ENCODE measurements at regions not wholly inside any gene's neighbourhood (a gene's known extent, or its start where the extent isn't known, plus 50 kb on each side); places are given as distances from the start of the nearest gene placed in this dataset.

DNA sequence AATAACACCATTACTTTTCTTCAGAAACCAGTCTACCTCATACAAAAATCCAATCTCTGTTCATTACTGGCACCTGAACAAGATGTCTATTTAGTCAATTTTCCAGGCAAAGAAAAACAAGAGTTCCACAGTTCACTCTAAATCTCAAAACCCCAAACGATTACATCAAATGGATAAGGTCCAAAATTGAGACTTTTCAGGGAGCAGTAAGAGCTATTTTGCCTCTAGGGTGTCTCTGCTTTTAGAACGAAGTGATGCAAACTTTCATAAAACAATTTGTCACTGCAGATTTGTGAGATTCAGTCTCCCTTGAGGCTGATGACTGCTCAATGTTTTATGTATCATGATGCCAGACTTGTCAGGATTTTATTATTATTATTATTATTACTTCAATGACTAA lies 937.0 kb upstream of the PHF14 start:
- H2BK5ac ChIP-seq (ENCODE audit: low read depth, low read length, poor library complexity, severe bottlenecking) = no peak overlapping the region
- H3K36me3 ChIP-seq (ENCODE audit: control insufficient read depth, insufficient read depth, low read length) = no peaks in the 10 kb centered on the region
- H3K4me2 ChIP-seq (ENCODE audit: low read depth, low read length) = no peak overlapping the region
- no peaks in the 10 kb centered on the region for H4K20me1 ChIP-seq (ENCODE audit: insufficient read depth, low read length)
- no peak overlapping the region for H2AK9ac ChIP-seq (replicated peaks; ENCODE audit: low read depth, low read length, poor library complexity)
- H3K27ac ChIP-seq (ENCODE audit: insufficient read depth, low read length) = no peak overlapping the region
- H3K4me1 ChIP-seq (ENCODE audit: control insufficient read depth, insufficient read depth, low read length) = no peaks in the 10 kb centered on the region
- no peak overlapping the region for H4K8ac ChIP-seq (ENCODE audit: low read depth in 2 of 2, low read length in 2 of 2)
- in situ Hi-C loops (cut with MboI; ENCODE audit: low sequenced_read_pairs) (no loop called here), dilution Hi-C loops (cut with HindIII; ENCODE audit: low sequenced_read_pairs, unreplicated experiment) (no loop called here), intact Hi-C loops (cut with micrococcal nuclease) (no loop called here)
- ATAC-seq (ENCODE audit: low read depth) (no peak), DNase-seq (no peak)
- no TSS peak for BruUV-seq (replicated peaks)
- no peak overlapping the region for H2AK5ac ChIP-seq (ENCODE audit: low read depth, low read length)
- H3K18ac ChIP-seq (ENCODE audit: low read depth, low read length) = no peak overlapping the region
- no peak overlapping the region for H3K9ac ChIP-seq (ENCODE audit: low read depth, low read length)
- H3K4me3 ChIP-seq (ENCODE audit: insufficient read depth, low read depth, low read length) = no peak overlapping the region
- no CpG with 5 or more reads among the region's 2 CpGs for WGBS, 2 experiments (ENCODE audit: extremely low coverage in 2 of 2, insufficient read length in 1 of 2)
- no peak overlapping the region for H4K91ac ChIP-seq (ENCODE audit: insufficient read depth, low read depth, low read length)
- no peak overlapping the region for H2BK120ac ChIP-seq (ENCODE audit: low read depth, low read length)
- no peak for TF ChIP-seq RFX5 (IDR thresholded peaks at IDR 0.05; ENCODE audit: low read depth, low read length)
- TF ChIP-seq CHD1 (IDR thresholded peaks at IDR 0.05; ENCODE audit: low read depth, low read length) = no peak
- no peak for TF ChIP-seq POLR2A (IDR thresholded peaks at IDR 0.05; ENCODE audit: low read depth, low read length)
- TF ChIP-seq RAD21 (IDR thresholded peaks at IDR 0.05; ENCODE audit: low read length) = no peak
- no peak for TF ChIP-seq FOS (IDR thresholded peaks at IDR 0.05; ENCODE audit: low read depth, low read length)
- TF ChIP-seq BHLHE40 (IDR thresholded peaks at IDR 0.05; ENCODE audit: low read depth, low read length) = no peak
- no peak for TF ChIP-seq MAZ (IDR thresholded peaks at IDR 0.05; ENCODE audit: borderline replicate concordance, low read depth, low read length)
- no peak for TF ChIP-seq NFE2L2 (IDR thresholded peaks at IDR 0.05; ENCODE audit: low read depth, low read length)
- TF ChIP-seq RCOR1 (IDR thresholded peaks at IDR 0.05; ENCODE audit: insufficient replicate concordance, low read length) = no peak
- TF ChIP-seq CEBPB (IDR thresholded peaks at IDR 0.05; ENCODE audit: low read depth, low read length) = no peak
- no peak for TF ChIP-seq MXI1 (IDR thresholded peaks at IDR 0.05; ENCODE audit: borderline replicate concordance, low read depth, low read length)
- TF ChIP-seq, protein P1, sequence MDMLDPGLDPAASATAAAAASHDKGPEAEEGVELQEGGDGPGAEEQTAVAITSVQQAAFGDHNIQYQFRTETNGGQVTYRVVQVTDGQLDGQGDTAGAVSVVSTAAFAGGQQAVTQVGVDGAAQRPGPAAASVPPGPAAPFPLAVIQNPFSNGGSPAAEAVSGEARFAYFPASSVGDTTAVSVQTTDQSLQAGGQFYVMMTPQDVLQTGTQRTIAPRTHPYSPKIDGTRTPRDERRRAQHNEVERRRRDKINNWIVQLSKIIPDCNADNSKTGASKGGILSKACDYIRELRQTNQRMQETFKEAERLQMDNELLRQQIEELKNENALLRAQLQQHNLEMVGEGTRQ (IDR thresholded peaks at IDR 0.05; ENCODE audit: low read depth, low read length) = no peak
- TF ChIP-seq, protein P2, sequence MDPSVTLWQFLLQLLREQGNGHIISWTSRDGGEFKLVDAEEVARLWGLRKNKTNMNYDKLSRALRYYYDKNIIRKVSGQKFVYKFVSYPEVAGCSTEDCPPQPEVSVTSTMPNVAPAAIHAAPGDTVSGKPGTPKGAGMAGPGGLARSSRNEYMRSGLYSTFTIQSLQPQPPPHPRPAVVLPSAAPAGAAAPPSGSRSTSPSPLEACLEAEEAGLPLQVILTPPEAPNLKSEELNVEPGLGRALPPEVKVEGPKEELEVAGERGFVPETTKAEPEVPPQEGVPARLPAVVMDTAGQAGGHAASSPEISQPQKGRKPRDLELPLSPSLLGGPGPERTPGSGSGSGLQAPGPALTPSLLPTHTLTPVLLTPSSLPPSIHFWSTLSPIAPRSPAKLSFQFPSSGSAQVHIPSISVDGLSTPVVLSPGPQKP (IDR thresholded peaks at IDR 0.05; ENCODE audit: borderline replicate concordance, low read depth, low read length) = no peak
- TF ChIP-seq MAFK (IDR thresholded peaks at IDR 0.05; ENCODE audit: low read depth, low read length) = no peak
- TF ChIP-seq, protein P3, sequence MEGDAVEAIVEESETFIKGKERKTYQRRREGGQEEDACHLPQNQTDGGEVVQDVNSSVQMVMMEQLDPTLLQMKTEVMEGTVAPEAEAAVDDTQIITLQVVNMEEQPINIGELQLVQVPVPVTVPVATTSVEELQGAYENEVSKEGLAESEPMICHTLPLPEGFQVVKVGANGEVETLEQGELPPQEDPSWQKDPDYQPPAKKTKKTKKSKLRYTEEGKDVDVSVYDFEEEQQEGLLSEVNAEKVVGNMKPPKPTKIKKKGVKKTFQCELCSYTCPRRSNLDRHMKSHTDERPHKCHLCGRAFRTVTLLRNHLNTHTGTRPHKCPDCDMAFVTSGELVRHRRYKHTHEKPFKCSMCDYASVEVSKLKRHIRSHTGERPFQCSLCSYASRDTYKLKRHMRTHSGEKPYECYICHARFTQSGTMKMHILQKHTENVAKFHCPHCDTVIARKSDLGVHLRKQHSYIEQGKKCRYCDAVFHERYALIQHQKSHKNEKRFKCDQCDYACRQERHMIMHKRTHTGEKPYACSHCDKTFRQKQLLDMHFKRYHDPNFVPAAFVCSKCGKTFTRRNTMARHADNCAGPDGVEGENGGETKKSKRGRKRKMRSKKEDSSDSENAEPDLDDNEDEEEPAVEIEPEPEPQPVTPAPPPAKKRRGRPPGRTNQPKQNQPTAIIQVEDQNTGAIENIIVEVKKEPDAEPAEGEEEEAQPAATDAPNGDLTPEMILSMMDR (conservative IDR thresholded peaks at IDR 0.05; ENCODE audit: low read depth, low read length) = no peak
- TF ChIP-seq SMC3 (IDR thresholded peaks at IDR 0.05; ENCODE audit: low read depth, low read length) = no peak
- no peak overlapping the region for H3K56ac ChIP-seq (ENCODE audit: extremely low read depth, insufficient read depth, low read length)
- no peak overlapping the region for H4K5ac ChIP-seq (ENCODE audit: low read depth, low read length)
- no peaks in the 10 kb centered on the region for H3K9me1 ChIP-seq (ENCODE audit: insufficient read depth, low read length)
- no peaks in the 10 kb centered on the region for H3K79me1 ChIP-seq (ENCODE audit: low read depth in 1 of 2, low read length in 2 of 2)
- H2AFZ ChIP-seq (replicated peaks; ENCODE audit: low read length, poor library complexity) = no peak overlapping the region
- ChIA-PET POLR2A (ENCODE audit: unreplicated experiment) (no interaction called here), CTCF (no interaction called here)
- H2BK20ac ChIP-seq (ENCODE audit: low read depth, low read length) = no peak overlapping the region
- peaks cover 8% of the 10 kb centered on the region; the same call in 1 of the 2 replicates for H3K9me3 ChIP-seq (ENCODE audit: control insufficient read depth, insufficient read depth, low read length)
- H2BK15ac ChIP-seq (ENCODE audit: low read depth, low read length) = no peak overlapping the region
- no peaks in the 10 kb centered on the region for H3K27me3 ChIP-seq (ENCODE audit: control insufficient read depth, insufficient read depth, low read length)
- H3K4ac ChIP-seq (ENCODE audit: low read depth, low read length) = no peak overlapping the region
- no peak overlapping the region for H3K14ac ChIP-seq (replicated peaks; ENCODE audit: low read depth, low read length)
- H3K23ac ChIP-seq (ENCODE audit: low read depth, low read length) = no peak overlapping the region

All from IMR-90 (cell line).